OCI-LY3 (cell line): ENCODE measurements at regions not wholly inside any gene's neighbourhood (a gene's known extent, or its start where the extent isn't known, plus 50 kb on each side); places are given as distances from the start of the nearest gene placed in this dataset.

ENCODE experiments used
- CTCF ChIP-seq: fragments of 200-600, 300-600 bp; sonication (generic); IDR thresholded peaks from 2 replicates; pipeline ENCODE4 v1.5.1; 2014; ENCODE audit warnings: antibody characterized with exemption, low read length, low read depth
- EZH2phosphoT487 ChIP-seq: fragments of 200-600 bp; shearing (Covaris generic); IDR thresholded peaks from 2 replicates; pipeline ENCODE4 v1.6.1; 2018; ENCODE audit warnings: antibody characterized with exemption, mixed run types, low read depth

DNA sequence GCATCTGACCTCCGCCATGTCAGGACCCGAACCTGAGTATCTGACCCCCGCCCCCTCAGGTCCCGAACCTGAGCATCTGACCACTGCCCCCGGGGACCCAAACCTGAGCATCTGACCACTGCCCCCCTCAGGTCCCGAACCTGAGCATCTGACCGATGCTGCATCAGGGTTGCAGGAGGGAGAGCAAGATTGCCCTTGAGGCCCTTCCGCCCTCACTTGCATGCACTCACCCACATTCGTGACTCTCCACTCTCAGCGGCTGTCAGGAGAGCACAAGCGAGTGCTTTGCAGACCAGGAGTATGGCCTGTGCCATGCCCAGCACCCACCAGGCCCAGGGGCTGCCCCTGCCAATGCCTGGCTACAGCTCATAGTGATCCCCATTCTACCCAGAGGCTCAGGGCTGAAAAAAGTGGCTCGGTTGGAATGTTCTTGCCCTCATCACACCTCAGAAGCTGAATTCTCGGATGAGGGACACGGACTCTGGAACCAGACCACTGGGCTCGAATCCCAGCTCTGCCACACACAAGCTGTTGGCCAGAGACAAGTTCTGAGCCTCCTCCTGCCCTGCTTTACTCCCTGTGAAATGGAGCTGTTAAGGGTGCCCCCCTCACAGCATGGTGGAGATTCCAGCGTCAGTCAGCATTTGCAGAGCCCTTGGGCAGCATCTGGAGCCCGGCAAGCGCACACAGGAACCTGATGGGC is 82.1 kb downstream of the DLL1 start:
- no peak for TF ChIP-seq CTCF
- no peak for TF ChIP-seq EZH2phosphoT487
